ENCODE measurements at regions not wholly inside any gene's neighbourhood (a gene's known extent, or its start where the extent isn't known, plus 50 kb on each side); places are given as distances from the start of the nearest gene placed in this dataset.
A peak's percentile ranks its signal among the peaks of the same experiment; 100 is the strongest.
"Not testable (repeated sequence)": the region's sequence is repeated elsewhere in the genome, so short reads cannot be mapped to it uniquely, and the experiment has no call there.

DNA sequence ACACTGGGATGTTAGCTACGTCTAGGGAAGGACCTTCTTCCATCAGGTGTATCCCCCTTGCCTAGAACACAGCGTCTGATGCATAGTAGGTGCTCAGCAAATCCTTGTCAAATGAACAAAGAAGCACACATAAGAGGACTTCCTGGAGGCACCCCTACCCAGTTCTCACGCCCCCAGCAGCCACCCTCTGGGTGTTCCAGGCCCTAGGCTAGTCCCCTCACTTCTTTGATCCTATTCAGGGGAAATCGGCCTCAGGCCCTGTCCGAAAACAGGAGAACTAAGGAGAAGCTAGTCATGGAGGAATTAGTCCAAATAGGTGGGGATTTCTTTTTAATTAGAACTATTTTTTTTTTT, 84.7 kb upstream of the SIRPA start:
- no peak for DNase-seq

DNA sequence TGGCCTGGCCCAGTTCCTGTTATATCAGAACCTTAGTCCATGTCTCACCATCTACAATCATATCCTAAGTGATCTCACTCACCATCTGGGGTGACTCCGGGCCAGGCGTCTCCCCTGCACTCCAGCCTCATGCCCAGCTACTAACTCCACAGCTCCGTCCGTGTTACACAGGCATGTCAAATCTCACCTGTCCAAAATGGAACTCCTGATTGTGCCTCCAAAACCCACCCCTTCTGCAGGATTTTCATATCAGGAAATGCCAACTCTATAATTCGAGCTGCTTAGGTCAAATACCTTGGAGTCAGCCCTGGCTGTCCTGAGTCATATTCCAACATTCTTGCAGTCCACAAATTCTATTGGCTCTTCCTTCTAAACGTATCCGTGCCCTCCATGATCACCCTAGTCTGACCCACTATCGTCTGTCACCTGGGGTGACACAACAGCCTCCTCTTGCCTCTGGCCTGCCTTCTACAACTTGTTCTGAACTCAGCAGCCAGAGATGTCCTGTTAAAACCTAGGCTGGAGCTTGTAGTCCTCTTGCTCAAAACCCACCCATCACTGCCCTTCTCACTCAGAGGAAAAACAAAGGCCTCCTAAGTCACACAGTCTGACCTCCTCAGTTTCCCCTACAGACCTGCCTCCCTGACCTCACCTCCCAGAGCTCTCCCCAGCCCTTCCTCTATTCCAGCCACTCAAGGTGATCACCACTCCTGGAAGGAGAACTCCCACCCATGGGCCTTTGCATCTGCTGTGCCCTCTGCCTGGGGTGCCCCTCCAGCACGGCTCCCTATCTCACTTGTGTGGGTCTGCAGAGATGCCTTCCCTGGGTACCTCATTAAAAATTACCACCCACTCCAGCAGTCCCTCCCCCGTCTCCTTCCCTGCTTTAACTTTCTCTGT, 85.3 kb upstream of the SIRPA start:
- DNase-seq, result no peak

DNA sequence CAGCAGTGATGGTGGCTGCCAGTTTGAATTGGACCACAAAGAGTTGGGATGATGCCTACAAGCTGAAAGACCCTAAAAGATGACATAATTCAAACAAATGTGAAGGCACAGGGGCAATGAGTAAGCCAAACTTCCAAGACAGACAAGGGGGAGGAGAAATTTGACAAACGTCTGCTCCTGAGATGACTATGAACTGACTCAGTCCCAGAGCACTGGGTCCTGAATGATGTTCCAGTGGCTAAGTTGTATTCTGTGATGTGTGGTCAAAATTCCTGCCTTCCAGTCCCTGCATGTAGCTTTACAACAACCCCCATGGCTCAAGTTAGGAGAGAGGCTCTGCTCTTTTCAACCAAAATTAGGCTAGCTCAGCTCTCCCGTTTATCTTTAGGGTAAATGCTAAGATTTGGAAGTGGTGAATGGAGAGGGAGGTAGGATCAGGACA, 86.1 kb upstream of the SIRPA start:
- DNase-seq, result no peak

DNA sequence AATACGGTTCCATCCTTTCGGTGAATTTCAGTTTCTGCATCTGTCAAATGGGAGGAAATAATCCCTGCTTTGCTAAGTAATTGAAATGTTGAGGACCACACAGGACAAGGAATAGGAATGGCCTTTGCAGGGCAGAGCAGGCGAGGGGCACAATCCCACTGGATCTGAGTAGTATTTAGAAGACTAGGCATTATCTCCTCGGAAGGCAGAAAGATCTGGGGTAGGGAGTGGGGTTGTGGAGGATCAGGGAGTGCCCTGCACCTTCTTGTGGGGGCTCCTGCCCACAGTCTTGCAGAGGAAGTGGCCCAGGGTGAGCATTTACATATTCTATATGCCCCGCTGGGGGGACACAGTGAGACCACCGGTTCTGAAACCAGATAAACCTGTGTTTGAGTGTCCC, 87.1 kb upstream of the SIRPA start:
- no peak for DNase-seq

DNA sequence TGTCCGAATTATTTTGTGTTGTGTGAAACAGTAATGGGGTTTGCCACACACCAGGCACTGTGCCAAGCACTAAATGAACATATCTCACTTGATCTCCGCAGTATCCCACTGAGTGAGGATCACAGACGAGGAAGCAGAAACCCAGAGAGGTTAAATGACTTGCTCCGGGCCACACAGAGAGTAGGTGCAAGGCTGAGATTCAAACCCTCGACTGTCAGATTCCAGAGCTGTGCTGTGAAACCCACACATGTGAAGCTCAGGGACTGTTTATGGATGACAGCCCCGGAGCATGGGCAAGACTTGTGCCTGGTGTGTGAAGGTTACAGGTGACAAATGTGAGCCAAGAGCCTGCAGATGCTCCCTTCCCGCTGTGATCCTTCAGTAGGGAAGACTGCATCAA, 87.8 kb upstream of the SIRPA start:
- no peak for DNase-seq

DNA sequence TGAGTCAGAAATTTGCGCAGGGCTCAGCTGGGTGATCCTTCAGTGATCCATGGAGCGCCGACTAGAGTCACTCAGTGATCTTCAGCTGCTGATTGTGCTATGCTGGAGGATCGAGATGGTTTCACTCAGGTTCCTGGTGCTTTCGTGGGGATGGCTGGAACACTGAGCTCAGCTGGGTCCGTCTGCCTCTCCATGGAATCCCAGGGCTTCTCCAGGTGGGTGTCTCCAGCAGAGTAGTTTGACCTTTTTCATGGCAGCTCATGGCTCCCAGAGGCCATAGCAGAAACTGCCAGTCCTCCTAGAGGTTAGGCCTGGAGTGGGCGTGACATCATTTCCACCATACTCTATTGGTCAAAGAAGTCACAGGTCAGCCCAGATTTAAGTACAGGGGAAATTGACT, 88.8 kb upstream of the SIRPA start:
- DNase-seq, result no peak

DNA sequence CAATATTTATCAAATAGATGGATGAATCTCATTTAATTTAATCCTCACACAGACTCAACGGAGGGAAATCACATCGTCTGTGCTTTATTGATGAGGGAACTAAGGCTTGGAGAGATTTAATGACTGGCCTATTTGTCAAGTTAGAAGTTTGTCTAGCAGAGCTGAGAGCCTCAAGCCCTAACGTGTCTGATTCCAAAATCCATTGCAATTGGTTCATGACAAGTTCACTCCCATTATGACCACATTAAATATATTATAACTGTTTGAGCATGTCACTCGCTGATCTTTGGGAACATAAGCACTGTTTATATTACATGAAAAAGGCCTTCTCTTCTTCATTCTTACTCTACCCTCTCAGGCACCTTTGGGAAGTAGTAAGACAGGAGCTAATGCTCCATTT, 89.4 kb upstream of the SIRPA start:
- DNase-seq, result no peak

DNA sequence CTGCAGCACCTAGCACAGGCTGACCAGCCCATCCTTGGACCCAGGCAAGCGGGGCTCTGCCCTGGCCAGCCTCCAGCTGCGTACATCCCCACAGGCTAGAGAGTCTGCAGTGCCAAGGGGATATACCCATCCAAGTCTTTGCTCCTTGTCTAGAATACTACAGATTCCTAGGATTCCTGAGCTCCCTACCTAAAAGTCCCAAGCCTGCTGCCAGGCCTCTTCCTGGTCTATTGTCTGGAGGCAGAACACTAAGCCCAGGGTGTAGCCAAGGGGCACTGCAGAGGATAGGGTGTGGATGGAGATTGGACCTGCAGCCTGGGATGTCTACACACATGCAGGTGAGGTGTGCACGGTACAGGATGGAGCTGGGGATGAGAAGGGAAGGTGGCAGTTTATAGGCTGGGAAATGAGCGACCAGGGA, 90.0 kb upstream of the SIRPA start:
- DNase-seq, result no peak

DNA sequence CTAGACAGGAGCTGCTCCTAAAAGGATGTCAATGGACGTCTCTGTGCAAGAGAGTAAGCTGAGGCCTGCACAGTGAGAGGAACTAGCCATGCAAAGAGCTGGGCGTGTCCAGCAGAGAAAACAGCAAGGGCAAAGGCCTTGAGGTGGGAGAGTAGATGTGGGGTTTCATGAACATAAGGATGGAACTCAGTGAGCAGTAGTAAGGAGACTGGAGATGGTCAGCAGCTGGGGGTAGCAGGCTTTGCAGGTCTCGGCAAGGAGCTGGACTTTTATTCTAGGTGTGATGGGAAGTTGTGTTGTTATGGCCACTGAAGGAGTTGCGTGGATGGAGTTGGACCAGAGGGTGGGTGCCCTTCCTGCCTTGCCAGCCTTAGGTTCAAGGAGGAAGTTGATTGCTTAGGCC, 90.7 kb upstream of the SIRPA start:
- DNase-seq, result no peak

DNA sequence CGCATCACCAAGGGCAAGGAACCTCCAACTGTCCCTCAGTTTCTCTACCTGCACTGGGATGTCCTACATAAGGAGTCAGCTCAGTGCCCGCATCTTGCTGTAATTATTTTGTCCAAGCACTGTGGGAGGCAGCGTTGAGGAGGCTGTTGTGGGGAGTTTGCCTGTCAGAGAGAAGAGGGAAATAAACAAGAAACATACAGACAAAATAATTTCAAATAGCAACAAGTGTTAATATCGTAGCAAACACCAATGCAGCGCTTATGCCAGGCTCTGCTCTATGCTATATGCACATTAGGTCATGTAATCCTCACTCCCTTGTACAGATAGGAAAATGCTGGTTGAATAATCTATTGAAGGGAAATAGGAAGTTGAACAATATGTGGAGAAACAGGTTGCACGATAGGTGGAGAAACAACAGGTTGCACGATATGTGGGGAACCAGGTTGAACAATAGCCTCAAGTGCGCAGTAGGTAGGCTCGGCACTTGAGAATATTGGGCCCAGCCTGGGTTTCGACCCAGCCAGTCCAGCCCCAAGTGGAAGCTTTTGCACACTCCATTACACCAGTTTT, 91.2 kb upstream of the SIRPA start:
- DNase-seq, result no peak

DNA sequence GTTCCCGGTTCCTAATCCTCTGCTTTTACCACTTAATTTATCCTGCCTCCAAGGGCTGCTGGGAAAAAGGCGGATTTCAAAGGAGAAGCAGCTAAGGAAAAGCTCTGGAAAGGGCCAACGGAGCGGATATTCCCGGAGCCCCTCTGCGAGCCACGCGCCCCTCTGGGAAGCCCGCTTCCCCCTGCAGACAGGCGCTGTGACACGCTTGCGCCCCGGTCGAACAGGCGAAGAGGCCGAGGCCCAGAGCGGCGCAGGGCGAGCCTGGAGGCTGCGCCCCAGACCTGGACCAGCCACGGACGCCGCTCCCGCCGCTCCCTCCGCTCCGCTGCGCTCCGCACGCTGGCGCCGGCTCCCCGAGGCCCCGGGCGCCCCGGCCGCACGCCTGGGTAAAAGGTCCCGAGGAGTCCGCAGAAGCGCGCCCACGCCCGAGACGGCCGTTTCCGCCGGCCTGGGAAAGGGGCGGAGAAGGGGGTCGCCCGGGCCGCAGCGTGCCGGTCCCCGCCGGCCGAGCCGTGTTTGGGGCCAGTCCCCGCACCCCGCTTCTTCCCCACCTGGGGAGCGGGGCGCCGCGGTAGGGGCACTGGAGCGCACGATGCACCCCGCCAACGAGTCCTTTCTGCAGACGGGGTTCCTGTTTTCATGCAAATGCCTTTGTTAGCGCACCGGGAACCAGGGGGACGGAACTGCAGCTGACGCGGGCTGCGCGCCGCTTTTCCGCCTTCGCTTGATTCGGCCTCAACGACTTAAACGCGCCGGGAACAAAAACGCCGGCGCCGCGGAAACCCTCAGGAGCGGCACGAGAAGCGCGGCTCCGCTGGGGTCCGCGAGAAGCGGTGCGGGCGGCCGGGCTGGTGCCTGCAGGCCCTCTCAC, 91.9 kb upstream of the SIRPA start:
- peak; percentile 73 for DNase-seq

DNA sequence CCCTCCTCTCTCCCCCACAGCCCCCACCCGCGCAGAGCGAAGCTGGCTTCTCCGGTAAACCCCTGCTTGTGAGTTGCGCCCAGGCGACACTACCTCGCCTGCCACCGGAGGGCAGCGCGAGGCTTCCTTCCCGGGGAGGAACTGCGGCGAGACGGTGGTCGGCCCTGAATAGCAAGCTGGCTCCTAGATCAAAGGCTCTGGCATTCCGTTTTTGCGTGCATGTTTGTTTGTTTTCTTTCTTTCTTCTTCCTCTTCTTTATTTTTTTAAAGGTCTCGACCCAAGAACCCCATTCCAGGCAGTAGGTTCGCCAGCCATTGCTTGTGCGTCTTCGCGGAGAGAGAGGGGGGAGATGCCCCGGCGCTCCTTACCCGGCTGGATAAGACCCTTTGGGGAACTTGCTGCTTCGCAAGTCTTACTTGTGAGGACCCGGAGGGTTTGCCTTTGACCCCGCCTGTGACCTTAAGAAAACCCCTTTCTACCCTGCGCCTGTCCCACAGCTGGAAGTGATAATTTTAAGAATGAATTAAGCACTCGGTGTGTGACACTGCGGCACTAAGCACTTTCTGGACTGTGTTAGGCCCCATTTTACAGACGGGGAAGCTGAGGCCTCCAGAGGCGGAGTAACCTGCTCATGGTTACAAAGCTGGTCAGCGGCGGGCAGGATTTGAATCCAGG, 92.7 kb upstream of the SIRPA start:
- DNase-seq, result peak; percentile 86

DNA sequence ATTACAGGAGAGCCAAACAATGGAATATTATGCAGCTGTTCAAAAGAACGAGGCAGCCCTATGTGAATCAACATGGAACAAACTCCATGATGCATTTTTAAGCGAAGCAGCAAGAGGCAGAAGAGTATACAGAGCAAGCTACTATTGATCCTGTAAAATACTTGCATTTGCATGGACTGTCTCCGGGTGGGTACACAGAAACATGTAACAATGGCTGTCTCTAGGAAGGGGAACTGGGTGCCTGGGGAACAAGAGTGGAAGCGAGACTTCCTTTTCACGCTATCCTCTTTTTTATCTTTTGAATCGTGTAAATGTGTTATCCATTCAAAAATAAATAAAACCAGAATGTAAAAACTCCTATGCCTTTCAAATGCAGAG, 93.3 kb upstream of the SIRPA start:
- no peak for DNase-seq

DNA sequence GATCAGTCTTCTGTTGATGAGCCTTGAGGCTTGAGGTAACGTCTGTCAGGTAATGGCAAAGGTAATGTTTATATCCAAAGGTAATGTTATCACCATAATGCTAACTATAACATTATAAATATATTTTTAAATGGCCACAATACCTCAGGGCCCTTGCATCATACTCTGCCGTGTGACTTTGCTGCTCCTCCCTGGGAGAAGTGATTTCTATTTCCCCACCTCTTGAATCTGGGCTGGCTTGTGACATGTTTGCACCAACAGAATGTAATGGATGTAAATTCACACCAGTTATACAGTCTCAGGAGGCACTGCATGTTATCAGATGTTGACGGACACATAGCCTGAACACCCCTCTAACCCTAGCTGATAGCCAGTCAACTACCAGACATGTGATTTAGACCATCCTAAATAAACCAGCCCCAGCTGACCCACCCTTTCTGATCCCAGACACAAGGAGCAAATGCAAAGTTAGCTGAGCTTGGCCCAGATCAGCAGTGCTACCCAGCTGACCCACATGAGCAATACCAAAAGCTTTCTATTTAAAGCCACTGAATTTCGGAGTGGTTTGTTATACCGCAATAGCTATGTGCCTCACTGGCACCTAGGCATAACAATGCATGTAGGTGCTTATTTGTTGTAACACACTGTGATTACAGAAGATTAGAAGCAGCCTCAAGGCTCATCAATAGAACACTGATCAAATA, 93.8 kb upstream of the SIRPA start:
- DNase-seq, result no peak

DNA sequence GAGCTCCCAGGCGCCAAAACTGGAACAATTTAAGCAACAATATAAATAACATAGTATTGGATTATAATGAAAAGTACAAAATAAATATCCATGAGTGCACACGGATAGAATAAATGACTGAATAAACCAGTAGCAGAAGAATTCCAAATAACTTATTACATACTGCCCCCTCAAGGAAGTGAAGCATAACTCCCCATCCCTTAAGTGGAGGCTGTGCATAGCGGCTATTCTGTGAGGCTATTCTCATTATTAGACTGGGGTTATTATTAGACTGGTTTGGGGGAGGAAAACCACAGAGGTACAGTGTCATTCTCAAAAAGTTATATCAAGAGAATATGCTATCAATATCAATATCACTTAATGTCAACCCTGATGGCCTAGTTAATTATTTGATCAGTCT, 94.4 kb upstream of the SIRPA start:
- peak; percentile 40 for DNase-seq

DNA sequence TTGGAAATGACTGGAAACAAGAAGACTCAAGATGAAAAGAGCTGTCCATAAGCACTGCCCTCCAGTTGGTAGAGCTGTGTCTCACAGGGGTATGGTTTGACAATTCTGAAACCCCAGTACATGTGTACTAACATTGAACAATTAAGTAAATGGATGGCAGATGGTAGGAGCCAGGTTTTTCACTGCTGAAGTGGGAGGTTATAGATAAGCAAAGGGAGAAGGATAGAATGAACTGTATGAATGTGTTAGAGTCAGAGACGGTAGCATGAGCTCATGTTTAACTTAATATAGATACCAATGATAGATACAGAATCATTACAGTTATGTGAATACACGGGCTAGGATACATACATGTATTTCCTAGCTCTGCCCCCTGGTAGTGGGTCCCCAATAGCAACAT, 95.0 kb upstream of the SIRPA start:
- DNase-seq, result no peak

DNA sequence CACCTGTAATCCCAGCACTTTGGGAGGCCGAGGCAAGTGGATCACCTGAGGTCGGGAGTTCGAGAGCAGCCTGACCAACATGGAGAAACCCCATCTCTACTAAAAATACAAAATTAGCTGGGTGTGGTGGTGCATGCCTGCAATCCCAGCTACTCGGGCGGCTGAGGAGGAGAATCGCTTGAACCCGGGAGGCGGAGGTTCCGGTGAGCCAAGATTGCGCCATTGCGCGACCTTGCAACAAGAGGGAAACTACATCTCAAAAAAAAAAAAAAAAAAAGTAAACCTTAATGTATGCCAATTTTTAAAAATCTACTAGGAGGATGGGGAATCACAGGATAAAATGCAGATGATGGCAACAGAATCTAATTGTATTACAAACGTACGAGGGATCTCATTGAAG, 95.5 kb upstream of the SIRPA start:
- not testable (repeated sequence) for DNase-seq

DNA sequence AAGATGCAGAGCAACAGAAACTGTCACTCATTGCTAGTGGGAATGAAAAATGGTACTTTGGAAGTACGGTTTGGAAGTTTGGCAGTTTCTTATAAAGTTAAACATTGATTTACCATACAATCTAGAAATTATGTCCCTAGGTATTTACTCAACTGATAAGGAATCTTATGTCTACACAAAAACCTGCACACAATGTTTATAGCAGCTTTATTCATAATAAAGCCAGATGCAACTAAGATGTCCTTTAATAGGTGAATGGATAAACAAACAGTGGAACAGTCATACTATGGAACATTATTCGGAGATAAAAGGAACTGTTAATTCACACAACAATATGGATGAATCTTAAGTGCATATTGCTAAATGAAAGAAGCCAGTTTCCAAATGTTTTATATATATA, 96.2 kb upstream of the SIRPA start:
- DNase-seq, result no peak

DNA sequence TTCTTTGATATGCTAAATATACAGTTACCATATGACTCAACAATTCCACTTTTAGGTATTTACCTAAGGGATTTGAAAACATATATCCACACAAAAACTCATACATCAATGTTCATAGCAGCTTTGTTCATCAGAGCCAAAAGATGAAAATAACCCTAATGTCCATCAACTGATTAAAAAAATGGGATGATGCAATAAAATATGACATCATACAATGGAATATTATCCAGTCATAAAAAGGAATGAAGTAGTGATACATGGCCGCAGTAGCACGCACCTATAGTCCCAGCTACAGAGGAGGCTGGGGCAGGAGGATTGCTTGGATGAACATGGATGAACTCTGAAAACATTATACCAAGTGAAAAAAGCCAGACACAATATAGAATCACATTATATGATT, 101.4 kb upstream of the SIRPA start:
- DNase-seq, result no peak

DNA sequence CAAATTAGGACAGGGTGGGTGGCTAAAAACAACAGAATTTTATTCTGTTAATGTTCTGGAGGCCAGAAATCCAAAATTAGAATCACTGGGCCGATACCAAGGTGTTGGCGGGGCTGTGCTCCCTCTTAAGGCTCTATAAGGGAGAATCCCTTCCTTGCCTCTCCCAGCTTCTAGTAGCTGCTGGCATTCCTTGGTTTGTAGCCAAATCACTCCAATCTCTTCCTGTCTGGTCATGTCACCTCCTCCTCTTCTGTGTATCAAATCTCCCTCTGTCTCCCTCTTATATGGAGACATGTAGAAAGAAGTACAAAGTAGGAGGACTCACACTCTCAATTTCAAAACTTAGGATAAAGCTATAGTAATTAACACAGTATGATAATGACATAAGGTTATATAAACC, 102.9 kb upstream of the SIRPA start:
- no peak for DNase-seq

DNA sequence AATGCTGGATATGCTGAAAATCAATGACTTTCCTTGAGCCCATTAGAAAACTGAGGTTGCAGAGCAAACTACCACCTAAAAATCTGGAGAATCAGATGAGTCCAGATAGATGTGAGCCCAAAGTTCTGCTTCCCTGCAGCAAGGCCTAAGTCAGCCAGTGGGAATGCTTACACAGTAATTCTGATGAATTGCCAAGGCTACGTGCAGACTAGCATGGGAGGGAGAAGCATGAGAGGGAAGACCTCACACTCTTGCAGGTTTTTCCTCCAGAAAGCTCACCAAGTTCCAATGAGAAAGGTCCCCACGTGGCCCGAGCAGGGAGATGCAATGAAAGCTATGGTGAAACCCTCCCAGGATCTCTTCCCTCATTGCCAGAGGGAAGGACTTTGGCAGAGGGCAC, 104.8 kb upstream of the SIRPA start:
- no peak for DNase-seq

DNA sequence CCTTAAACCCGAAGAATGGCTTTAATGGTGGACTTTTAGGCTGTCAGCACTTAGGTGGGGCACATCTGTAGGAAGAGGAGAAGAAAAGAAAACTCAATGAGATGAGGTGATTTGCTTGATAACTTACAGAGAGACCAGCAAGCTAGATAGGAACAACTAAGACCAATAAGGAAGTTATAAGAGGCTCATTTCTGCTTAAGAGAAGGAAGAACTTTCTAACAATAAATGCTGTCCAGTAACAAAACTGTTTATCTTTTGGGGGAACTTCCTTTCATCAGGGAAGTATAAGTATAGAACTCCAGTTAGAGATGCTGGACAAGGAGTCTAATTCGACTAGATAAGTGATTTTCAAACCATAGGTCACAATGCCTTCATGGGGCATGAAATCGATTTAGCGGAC, 107.2 kb upstream of the SIRPA start:
- DNase-seq, result no peak

DNA sequence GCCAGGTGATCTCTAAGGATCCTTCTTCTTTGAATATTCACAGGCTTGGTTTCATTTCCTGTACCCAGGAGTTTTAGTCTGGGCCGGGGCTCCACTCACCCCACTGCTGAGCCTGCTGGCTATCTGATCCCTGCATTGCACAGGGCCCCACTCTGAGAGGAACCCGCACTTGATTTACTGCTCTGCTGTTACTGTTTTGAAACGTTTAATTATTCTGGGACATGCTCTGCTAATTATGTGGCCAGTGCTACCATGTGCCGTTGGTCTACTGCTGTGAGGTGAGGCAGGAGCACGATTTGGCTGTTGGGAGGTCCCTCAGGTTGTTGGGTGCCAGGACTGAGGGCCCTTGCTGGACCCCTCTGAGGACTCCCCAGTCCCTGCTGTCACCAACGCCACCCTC, 108.7 kb upstream of the SIRPA start:
- DNase-seq, result no peak

Data from midbrain (tissue), 1 donor.